HCT116 (cell line): ENCODE measurements at regions not wholly inside any gene's neighbourhood (a gene's known extent, or its start where the extent isn't known, plus 50 kb on each side); places are given as distances from the start of the nearest gene placed in this dataset.

Source experiments
- ATAC-seq: fragments of 200-7000 bp; cut with Tn5 transposase; 2 replicates; pipeline ENCODE4 v1.9.1; 2020; ENCODE audit warnings: mild to moderate bottlenecking, moderate library complexity
- BruUV-seq: library from RNA; stranded (reverse); fragments of 400-500 nt; replicated peaks from 2 replicates; lab custom pipeline; 2021; lab: Mats Ljungman, UMichigan
- CTCF ChIA-PET: fragments of 300-600 bp; sonication (Branson Sonifier 250); formaldehyde crosslinking; loops from one replicate; lab custom pipeline; 2021; ENCODE audit warnings: antibody characterized with exemption; lab: Charles Lee
- POLR2A ChIA-PET: fragments of 300-600, 350-600 bp; sonication (Branson Sonifier 250); formaldehyde crosslinking; loops from one replicate; lab custom pipeline; 2021; ENCODE audit warnings: antibody characterized with exemption; lab: Charles Lee
- RAD21 ChIA-PET, 2 experiments: fragments of 300-600 bp; sonication (Branson Sonifier 250); formaldehyde crosslinking; loops; one replicate each; lab custom pipeline; 2023; ENCODE audit warnings: low total read pairs in 2 of 2; ENCODE audit not compliant: uncharacterized antibody in 2 of 2, unreplicated experiment in 2 of 2, low non-redundant PET in 1 of 2; lab: Charles Lee
- DNase-seq: peaks from one replicate; pipeline ENCODE4 v3.0.0-alpha.2; 2010; ENCODE audit warnings: low read depth, low spot score
- H2AFZ ChIP-seq: fragments of 200-600 bp; shearing (Covaris generic), sonication (generic); 2 replicates; pipeline ENCODE4 v1.6.1; 2017; ENCODE audit warnings: low read depth, mixed run types, mixed read lengths, antibody characterized with exemption, low read length; ENCODE audit not compliant: poor library complexity, severe bottlenecking
- H3K27ac ChIP-seq: 2 replicates; pipeline ENCODE4 v1.5.1; 2012; ENCODE audit warnings: low read depth, low read length
- H3K27me3 ChIP-seq: fragments of 200-600 bp; sonication (generic); 2 replicates; pipeline ENCODE4 v1.6.1; 2016; ENCODE audit warnings: mixed run types, low read length, mixed read lengths; ENCODE audit not compliant: insufficient read depth
- H3K36me3 ChIP-seq, 2 experiments: fragments of 200-500 bp in 1 of 2; fragments of 200-600 bp in 1 of 2; sonication (Bioruptor generic) in 1 of 2; sonication (generic) in 1 of 2; 2 replicates each; pipeline versions ENCODE4 v1.5.1 to v1.6.1; 2014 to 2016; ENCODE audit warnings: low read length in 2 of 2, inconsistent platforms in 1 of 2, mixed read lengths in 1 of 2, mixed run types in 1 of 2; ENCODE audit not compliant: insufficient read depth in 2 of 2, control insufficient read depth in 1 of 2
- H3K4me1 ChIP-seq, 2 experiments: fragments of 200-600 bp in 1 of 2; sonication (generic) in 1 of 2; 2 replicates each; pipeline versions ENCODE4 v1.5.1 to v1.6.1; 2012 to 2017; ENCODE audit warnings: low read length in 2 of 2, inconsistent platforms in 1 of 2, mild to moderate bottlenecking in 1 of 2, mixed read lengths in 1 of 2, mixed run types in 1 of 2, moderate library complexity in 1 of 2; ENCODE audit not compliant: insufficient read depth in 2 of 2, control insufficient read depth in 1 of 2
- H3K4me2 ChIP-seq: fragments of 200-600 bp; sonication (generic); 2 replicates; pipeline ENCODE4 v1.6.1; 2017; ENCODE audit warnings: mixed run types, low read length, mixed read lengths
- H3K4me3 ChIP-seq, 2 experiments: fragments of 200-600 bp in 1 of 2; sonication (generic) in 1 of 2; replicated peaks in 1 of 2; 2 replicates each; pipeline ENCODE4 v1.5.1; 2011 to 2016; ENCODE audit warnings: low read length in 2 of 2, control low read depth in 1 of 2, low read depth in 1 of 2, mild to moderate bottlenecking in 1 of 2, mixed read lengths in 1 of 2, mixed run types in 1 of 2
- H3K79me2 ChIP-seq: fragments of 200-600 bp; sonication (generic); 2 replicates; pipeline ENCODE4 v1.6.1; 2017; ENCODE audit warnings: mild to moderate bottlenecking, mixed run types, low read length, moderate library complexity, mixed read lengths; ENCODE audit not compliant: insufficient read depth
- H3K9ac ChIP-seq: fragments of 200-600 bp; sonication (generic); 2 replicates; pipeline ENCODE4 v1.6.1; 2016; ENCODE audit warnings: low read length, mixed read lengths
- H3K9me2 ChIP-seq: fragments of 200-600 bp; sonication (generic), shearing (Covaris generic); 2 replicates; pipeline ENCODE4 v1.6.1; 2017; ENCODE audit warnings: mixed run types, mild to moderate bottlenecking, moderate library complexity; ENCODE audit not compliant: insufficient read depth
- H3K9me3 ChIP-seq, 2 experiments: fragments of 200-500 bp in 1 of 2; fragments of 200-600 bp in 1 of 2; sonication (Bioruptor generic) in 1 of 2; sonication (generic) in 1 of 2; 2 replicates each; pipeline ENCODE4 v1.6.1; 2014 to 2017; ENCODE audit warnings: low read length in 2 of 2, mixed read lengths in 2 of 2, inconsistent platforms in 1 of 2, low read depth in 1 of 2, mild to moderate bottlenecking in 1 of 2, mixed run types in 1 of 2, moderate library complexity in 1 of 2; ENCODE audit not compliant: control insufficient read depth in 1 of 2, insufficient read depth in 1 of 2
- H4K20me1 ChIP-seq: fragments of 200-600 bp; sonication (generic), shearing (Covaris generic); 2 replicates; pipeline ENCODE4 v1.6.1; 2017; ENCODE audit warnings: mixed run types, mild to moderate bottlenecking, moderate library complexity; ENCODE audit not compliant: insufficient read depth
- CEBPB ChIP-seq: IDR thresholded peaks from 2 replicates; pipeline ENCODE4 v1.6.1; 2012; ENCODE audit warnings: low read depth
- ELF1 ChIP-seq: IDR thresholded peaks from 2 replicates; pipeline ENCODE4 v1.6.1; 2012; ENCODE audit warnings: low read depth, borderline replicate concordance
- EZH2phosphoT487 ChIP-seq: fragments of 200-600 bp; IDR thresholded peaks from 2 replicates; pipeline ENCODE4 v1.6.1; 2018; ENCODE audit warnings: antibody characterized with exemption, borderline replicate concordance
- FOSL1 ChIP-seq: IDR thresholded peaks from 2 replicates; pipeline ENCODE4 v1.6.1; 2012; ENCODE audit warnings: low read depth
- JUND ChIP-seq: IDR thresholded peaks from 2 replicates; pipeline ENCODE4 v1.6.1; 2012
- POLR2AphosphoS5 ChIP-seq: IDR thresholded peaks from 2 replicates; pipeline ENCODE4 v1.6.1; 2011; ENCODE audit warnings: mild to moderate bottlenecking, low read depth, low read length, moderate library complexity
- SIN3A ChIP-seq: IDR thresholded peaks from 2 replicates; pipeline ENCODE4 v1.6.1; 2012; ENCODE audit warnings: low read depth
- SP1 ChIP-seq: IDR thresholded peaks from 2 replicates; pipeline ENCODE4 v1.6.1; 2012; ENCODE audit warnings: low read depth
- SRF ChIP-seq: IDR thresholded peaks from 2 replicates; pipeline ENCODE4 v1.6.1; 2012; ENCODE audit warnings: low read depth
- TCF7L2 ChIP-seq: IDR thresholded peaks from 2 replicates; pipeline ENCODE4 v1.7.0; 2011; ENCODE audit warnings: borderline replicate concordance, inconsistent platforms; ENCODE audit not compliant: insufficient read depth, insufficient read length; ENCODE audit errors: extremely low read depth
- YY1 ChIP-seq: IDR thresholded peaks from 2 replicates; pipeline ENCODE4 v1.6.1; 2011; ENCODE audit warnings: low read length, low read depth, moderate library complexity, mild to moderate bottlenecking; ENCODE audit not compliant: insufficient replicate concordance; ENCODE audit errors: extremely low read depth
- ZNF274 ChIP-seq: fragments of 200-500 bp; sonication (Bioruptor generic); IDR thresholded peaks from 2 replicates; pipeline ENCODE4 v1.6.1; 2014; ENCODE audit warnings: mild to moderate bottlenecking, low read depth, low read length, inconsistent platforms
- intact Hi-C: fragments of 100-400 bp; cut with micrococcal nuclease; formaldehyde crosslinking; loops from 2 replicates; pipeline ENCODE4 v1.10.0; 2022
- TF ChIP-seq, protein P1 (sequence below), 3 experiments: fragments of 200-600 bp in 1 of 3; sonication (generic) in 1 of 3; IDR thresholded peaks in 2 of 3; conservative IDR thresholded peaks in 1 of 3; 2 replicates each; pipeline ENCODE4 v1.5.1; 2012 to 2017; ENCODE audit warnings: low read depth in 2 of 3, low read length in 2 of 3, antibody characterized with exemption in 1 of 3, borderline replicate concordance in 1 of 3, control low read depth in 1 of 3, mild to moderate bottlenecking in 1 of 3, mixed read lengths in 1 of 3, mixed run types in 1 of 3, moderate library complexity in 1 of 3; ENCODE audit not compliant: insufficient read depth in 1 of 3
- TF ChIP-seq, protein P2 (sequence below): IDR thresholded peaks from 2 replicates; pipeline ENCODE4 v1.6.1; 2011; ENCODE audit warnings: mild to moderate bottlenecking, low read length, moderate library complexity; ENCODE audit not compliant: insufficient replicate concordance; ENCODE audit errors: extremely low read depth
- TF ChIP-seq, protein P3 (sequence below): IDR thresholded peaks from 2 replicates; pipeline ENCODE4 v1.6.1; 2012

DNA sequence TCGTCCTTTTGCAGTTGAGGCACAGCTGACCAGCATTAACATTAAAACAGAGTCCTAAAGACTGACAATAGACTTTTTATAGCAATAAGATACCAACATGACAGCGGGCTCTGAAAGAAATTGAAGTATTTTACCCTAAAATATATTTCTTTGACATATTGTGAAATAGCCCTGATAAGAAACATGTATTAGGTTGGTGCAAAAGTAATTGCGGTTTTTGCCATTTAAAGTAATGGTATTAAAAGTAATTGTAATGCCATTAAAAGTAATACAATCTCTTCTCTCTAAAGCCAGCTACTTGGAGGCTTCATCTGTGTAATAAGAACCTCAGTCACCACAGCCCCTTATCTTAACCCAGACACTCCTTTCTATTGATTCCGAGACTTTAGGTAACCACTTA lies 394.6 kb downstream of the PREX1 start (continued):
- TF ChIP-seq, protein P1, sequence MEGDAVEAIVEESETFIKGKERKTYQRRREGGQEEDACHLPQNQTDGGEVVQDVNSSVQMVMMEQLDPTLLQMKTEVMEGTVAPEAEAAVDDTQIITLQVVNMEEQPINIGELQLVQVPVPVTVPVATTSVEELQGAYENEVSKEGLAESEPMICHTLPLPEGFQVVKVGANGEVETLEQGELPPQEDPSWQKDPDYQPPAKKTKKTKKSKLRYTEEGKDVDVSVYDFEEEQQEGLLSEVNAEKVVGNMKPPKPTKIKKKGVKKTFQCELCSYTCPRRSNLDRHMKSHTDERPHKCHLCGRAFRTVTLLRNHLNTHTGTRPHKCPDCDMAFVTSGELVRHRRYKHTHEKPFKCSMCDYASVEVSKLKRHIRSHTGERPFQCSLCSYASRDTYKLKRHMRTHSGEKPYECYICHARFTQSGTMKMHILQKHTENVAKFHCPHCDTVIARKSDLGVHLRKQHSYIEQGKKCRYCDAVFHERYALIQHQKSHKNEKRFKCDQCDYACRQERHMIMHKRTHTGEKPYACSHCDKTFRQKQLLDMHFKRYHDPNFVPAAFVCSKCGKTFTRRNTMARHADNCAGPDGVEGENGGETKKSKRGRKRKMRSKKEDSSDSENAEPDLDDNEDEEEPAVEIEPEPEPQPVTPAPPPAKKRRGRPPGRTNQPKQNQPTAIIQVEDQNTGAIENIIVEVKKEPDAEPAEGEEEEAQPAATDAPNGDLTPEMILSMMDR (IDR thresholded peaks at IDR 0.05 in 2 of 3, conservative IDR thresholded peaks at IDR 0.05 in 1 of 3; ENCODE audit: borderline replicate concordance in 1 of 3, insufficient read depth in 1 of 3, low read depth in 2 of 3, low read length in 2 of 3), result no peak

DNA sequence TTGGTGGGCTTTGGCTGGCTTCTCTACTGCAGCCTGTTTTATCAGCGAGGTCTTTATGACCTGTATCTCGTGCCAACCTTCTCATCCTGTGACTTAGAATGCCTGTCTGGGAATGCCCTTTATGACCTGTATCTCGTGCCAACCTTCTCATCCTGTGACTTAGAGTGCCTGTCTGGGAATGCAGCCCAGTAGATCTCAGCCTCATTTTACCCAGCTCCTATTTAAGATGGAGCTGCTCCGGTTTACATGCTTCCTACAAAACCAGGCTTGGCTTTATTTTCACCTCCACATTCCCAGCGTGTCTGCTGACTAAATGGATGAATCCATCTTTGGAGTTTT lies 395.3 kb downstream of the PREX1 start:
- H3K4me1 ChIP-seq, result no peaks in the 10 kb centered on the region
- H4K20me1 ChIP-seq, result no peaks in the 10 kb centered on the region
- no TSS peak for BruUV-seq
- H3K36me3 ChIP-seq, result no peaks in the 10 kb centered on the region
- TF ChIP-seq SP1, result no peak
- TF ChIP-seq TCF7L2, result no peak
- TF ChIP-seq POLR2AphosphoS5, result no peak
- TF ChIP-seq ZNF274, result no peak
- TF ChIP-seq EZH2phosphoT487, result no peak
- TF ChIP-seq, protein P2, sequence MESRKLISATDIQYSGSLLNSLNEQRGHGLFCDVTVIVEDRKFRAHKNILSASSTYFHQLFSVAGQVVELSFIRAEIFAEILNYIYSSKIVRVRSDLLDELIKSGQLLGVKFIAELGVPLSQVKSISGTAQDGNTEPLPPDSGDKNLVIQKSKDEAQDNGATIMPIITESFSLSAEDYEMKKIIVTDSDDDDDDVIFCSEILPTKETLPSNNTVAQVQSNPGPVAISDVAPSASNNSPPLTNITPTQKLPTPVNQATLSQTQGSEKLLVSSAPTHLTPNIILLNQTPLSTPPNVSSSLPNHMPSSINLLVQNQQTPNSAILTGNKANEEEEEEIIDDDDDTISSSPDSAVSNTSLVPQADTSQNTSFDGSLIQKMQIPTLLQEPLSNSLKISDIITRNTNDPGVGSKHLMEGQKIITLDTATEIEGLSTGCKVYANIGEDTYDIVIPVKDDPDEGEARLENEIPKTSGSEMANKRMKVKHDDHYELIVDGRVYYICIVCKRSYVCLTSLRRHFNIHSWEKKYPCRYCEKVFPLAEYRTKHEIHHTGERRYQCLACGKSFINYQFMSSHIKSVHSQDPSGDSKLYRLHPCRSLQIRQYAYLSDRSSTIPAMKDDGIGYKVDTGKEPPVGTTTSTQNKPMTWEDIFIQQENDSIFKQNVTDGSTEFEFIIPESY, result no peak
- no peak for TF ChIP-seq SRF
- TF ChIP-seq FOSL1, result no peak
- no peak for TF ChIP-seq ELF1
- no peak for TF ChIP-seq CEBPB
- TF ChIP-seq YY1, result no peak
- no peak for TF ChIP-seq SIN3A
- TF ChIP-seq, protein P3, sequence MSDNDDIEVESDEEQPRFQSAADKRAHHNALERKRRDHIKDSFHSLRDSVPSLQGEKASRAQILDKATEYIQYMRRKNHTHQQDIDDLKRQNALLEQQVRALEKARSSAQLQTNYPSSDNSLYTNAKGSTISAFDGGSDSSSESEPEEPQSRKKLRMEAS, result no peak
- TF ChIP-seq JUND, result no peak
- no peaks in the 10 kb centered on the region for H3K9me3 ChIP-seq
- no peak overlapping the region for H3K4me3 ChIP-seq
- H3K27ac ChIP-seq, result no peak overlapping the region
- H3K4me2 ChIP-seq, result no peak overlapping the region
- intact Hi-C loops, result no loop called here
- peaks cover 27% of the 10 kb centered on the region for H3K27me3 ChIP-seq
- H2AFZ ChIP-seq, result no peak overlapping the region
- ChIA-PET CTCF (no interaction called here), POLR2A (no interaction called here), RAD21 (no interaction called here)
- DNase-seq (no peak), ATAC-seq (no peak)
- H3K9ac ChIP-seq, result no peak overlapping the region
- no peaks in the 10 kb centered on the region for H3K9me2 ChIP-seq
- no peaks in the 10 kb centered on the region for H3K79me2 ChIP-seq
